ENCODE measurements at regions not wholly inside any gene's neighbourhood (a gene's known extent, or its start where the extent isn't known, plus 50 kb on each side); places are given as distances from the start of the nearest gene placed in this dataset.

DNA sequence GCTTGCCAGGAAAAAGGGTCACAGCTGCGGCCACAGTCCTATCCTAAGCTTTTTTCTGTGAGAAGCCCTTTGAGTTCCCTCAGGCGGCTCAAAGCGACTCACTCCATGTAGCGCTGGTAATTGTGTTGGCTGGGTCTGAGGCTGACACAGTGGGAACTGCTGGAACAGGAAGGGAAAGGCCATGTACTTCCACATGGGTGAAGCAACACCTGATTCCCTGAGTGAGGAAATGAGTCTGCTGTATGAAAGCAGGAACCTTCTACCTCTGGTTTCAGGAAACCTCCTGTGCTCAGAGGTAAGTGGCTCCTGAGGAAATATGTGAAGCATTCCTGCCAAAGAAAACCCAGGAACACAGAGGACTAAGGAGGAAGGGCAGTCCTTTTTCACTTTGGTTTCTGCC is 734.6 kb upstream of the SORCS1 start:
- WGBS, 2 experiments (ENCODE audit: low coverage in 1 of 2, low lambda C conversion rate in 2 of 2, missing lambda C conversion rate in 2 of 2): 88 to 90% methylated on average over 4 of the region's 4 CpGs
- Histone ChIP-seq H3K36me3 (ENCODE audit: low read depth) (no peaks in the 10 kb centered on the region), H3K9me3 (ENCODE audit: low read depth) (no peaks in the 10 kb centered on the region), H3K9me2 (ENCODE audit: insufficient read depth) (no peaks in the 10 kb centered on the region), H3K9ac (no peak overlapping the region), H3K4me2 (ENCODE audit: unreplicated experiment) (no peak overlapping the region), H3F3A (ENCODE audit: insufficient read depth) (no peaks in the 10 kb centered on the region), H3K4me1 (ENCODE audit: insufficient read depth) (no peaks in the 10 kb centered on the region), H4K20me1 (ENCODE audit: insufficient read depth) (no peaks in the 10 kb centered on the region), H3K79me2 (ENCODE audit: insufficient read depth) (no peaks in the 10 kb centered on the region), H3K27me3 (replicated peaks; ENCODE audit: insufficient read depth) (no peaks in the 10 kb centered on the region), H3K27ac (no peak overlapping the region), H2AFZ (no peak overlapping the region), H3K4me3 (no peak overlapping the region)
- no peak for DNase-seq
- TF ChIP-seq EZH2 (IDR thresholded peaks at IDR 0.05; ENCODE audit: insufficient read depth, poor library complexity, severe bottlenecking) (no peak), EZH2phosphoT487 (IDR thresholded peaks at IDR 0.05; ENCODE audit: insufficient read depth, low read depth) (no peak)
- in situ Hi-C loops (cut with MboI): no loop called here

DNA sequence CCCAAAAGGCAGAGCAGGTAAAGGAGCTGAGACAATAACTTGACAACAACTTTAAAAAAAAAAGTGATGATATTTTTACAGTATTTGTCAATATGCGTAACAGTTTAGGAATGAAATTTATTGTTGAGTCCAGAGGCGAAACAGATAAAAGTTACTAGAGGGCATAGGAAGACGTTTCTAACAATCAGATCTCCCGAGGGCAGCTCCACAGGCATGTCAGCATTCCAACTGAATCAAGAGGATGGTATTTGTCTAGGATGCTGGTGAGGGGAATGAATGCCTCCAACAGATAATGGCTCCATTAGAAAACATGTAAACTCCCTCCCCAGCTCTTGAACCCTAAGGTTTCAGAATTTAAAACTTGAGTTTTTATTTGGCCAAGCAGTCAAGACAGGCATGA is 733.9 kb upstream of the SORCS1 start:
- Histone ChIP-seq H3K79me2 (ENCODE audit: insufficient read depth) (no peaks in the 10 kb centered on the region), H3K9ac (no peak overlapping the region), H3K9me2 (ENCODE audit: insufficient read depth) (no peaks in the 10 kb centered on the region), H3K9me3 (ENCODE audit: low read depth) (no peaks in the 10 kb centered on the region), H3K36me3 (ENCODE audit: low read depth) (no peaks in the 10 kb centered on the region), H3K27me3 (replicated peaks; ENCODE audit: insufficient read depth) (no peaks in the 10 kb centered on the region), H3K4me1 (ENCODE audit: insufficient read depth) (no peaks in the 10 kb centered on the region), H3K4me3 (no peak overlapping the region), H3K27ac (no peak overlapping the region), H4K20me1 (ENCODE audit: insufficient read depth) (no peaks in the 10 kb centered on the region), H2AFZ (no peak overlapping the region), H3K4me2 (ENCODE audit: unreplicated experiment) (no peak overlapping the region), H3F3A (ENCODE audit: insufficient read depth) (no peaks in the 10 kb centered on the region)
- DNase-seq: no peak
- WGBS, 2 experiments (ENCODE audit: low coverage in 1 of 2, low lambda C conversion rate in 2 of 2, missing lambda C conversion rate in 2 of 2): 66 to 75% methylated on average over 4 of the region's 4 CpGs
- TF ChIP-seq EZH2 (IDR thresholded peaks at IDR 0.05; ENCODE audit: insufficient read depth, poor library complexity, severe bottlenecking): no peak
- TF ChIP-seq EZH2phosphoT487 (IDR thresholded peaks at IDR 0.05; ENCODE audit: insufficient read depth, low read depth): no peak
- in situ Hi-C loops (cut with MboI): no loop called here

DNA sequence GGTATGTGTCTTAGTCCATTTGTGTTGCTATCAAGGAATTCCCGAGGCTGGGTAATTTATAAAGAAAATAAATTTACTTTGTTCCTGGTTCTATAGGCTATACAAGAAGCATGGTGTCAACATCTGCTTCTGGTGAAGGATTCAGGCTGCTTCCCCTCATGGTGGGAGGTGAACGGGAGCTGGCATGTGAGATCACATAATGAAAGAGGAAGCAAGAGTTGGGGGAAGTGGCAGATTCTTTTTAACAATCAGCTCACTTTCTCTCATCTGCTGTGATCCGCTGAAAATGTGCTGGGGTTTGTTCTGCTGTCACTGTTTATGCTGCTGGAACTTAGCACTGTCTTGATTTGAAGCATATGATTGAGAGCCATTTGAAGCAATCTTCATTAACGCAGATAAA is 730.0 kb upstream of the SORCS1 start:
- Histone ChIP-seq H3K9ac (no peak overlapping the region), H3K9me3 (ENCODE audit: low read depth) (no peaks in the 10 kb centered on the region), H3K27me3 (replicated peaks; ENCODE audit: insufficient read depth) (no peaks in the 10 kb centered on the region), H3K79me2 (ENCODE audit: insufficient read depth) (no peaks in the 10 kb centered on the region), H3K4me2 (ENCODE audit: unreplicated experiment) (no peak overlapping the region), H3F3A (ENCODE audit: insufficient read depth) (no peaks in the 10 kb centered on the region), H3K9me2 (ENCODE audit: insufficient read depth) (no peaks in the 10 kb centered on the region), H3K36me3 (ENCODE audit: low read depth) (no peaks in the 10 kb centered on the region), H4K20me1 (ENCODE audit: insufficient read depth) (no peaks in the 10 kb centered on the region), H3K27ac (no peak overlapping the region), H2AFZ (no peak overlapping the region), H3K4me1 (ENCODE audit: insufficient read depth) (no peaks in the 10 kb centered on the region), H3K4me3 (no peak overlapping the region)
- DNase-seq: no peak
- no peak for TF ChIP-seq EZH2phosphoT487 (IDR thresholded peaks at IDR 0.05; ENCODE audit: insufficient read depth, low read depth)
- TF ChIP-seq EZH2 (IDR thresholded peaks at IDR 0.05; ENCODE audit: insufficient read depth, poor library complexity, severe bottlenecking): no peak
- in situ Hi-C loops (cut with MboI): no loop called here
- WGBS, 2 experiments (ENCODE audit: low coverage in 1 of 2, low lambda C conversion rate in 2 of 2, missing lambda C conversion rate in 2 of 2): 23 to 31% methylated on average over 4 of the region's 4 CpGs

DNA sequence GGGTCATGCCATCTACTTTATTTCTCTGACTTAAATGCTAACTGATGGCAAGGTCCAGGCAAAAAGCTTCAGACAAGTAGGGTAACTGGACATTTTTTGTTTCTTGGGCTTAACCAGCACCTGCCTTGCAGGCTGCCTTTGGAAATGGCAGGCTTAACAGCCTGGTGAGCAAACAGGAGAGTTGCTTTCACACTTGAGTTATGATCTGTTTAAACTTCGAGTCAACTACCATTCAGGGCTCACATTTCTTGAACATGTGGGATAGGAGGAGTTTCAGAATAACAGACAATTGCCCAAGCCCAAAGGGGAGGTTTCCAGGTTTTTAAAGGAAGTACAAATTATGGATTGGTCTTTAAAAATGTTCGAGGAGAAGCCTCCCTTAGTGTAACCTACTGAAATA is 724.6 kb upstream of the SORCS1 start:
- TF ChIP-seq EZH2 (IDR thresholded peaks at IDR 0.05; ENCODE audit: insufficient read depth, poor library complexity, severe bottlenecking) (no peak), EZH2phosphoT487 (IDR thresholded peaks at IDR 0.05; ENCODE audit: insufficient read depth, low read depth) (no peak)
- Histone ChIP-seq H3K9me3 (ENCODE audit: low read depth) (no peaks in the 10 kb centered on the region), H3K27ac (no peak overlapping the region), H3K27me3 (replicated peaks; ENCODE audit: insufficient read depth) (no peaks in the 10 kb centered on the region), H3K9me2 (ENCODE audit: insufficient read depth) (no peaks in the 10 kb centered on the region), H3K4me3 (no peak overlapping the region), H4K20me1 (ENCODE audit: insufficient read depth) (no peaks in the 10 kb centered on the region), H3K9ac (no peak overlapping the region), H2AFZ (no peak overlapping the region), H3K4me1 (ENCODE audit: insufficient read depth) (no peaks in the 10 kb centered on the region), H3K36me3 (ENCODE audit: low read depth) (no peaks in the 10 kb centered on the region), H3F3A (ENCODE audit: insufficient read depth) (no peaks in the 10 kb centered on the region), H3K4me2 (ENCODE audit: unreplicated experiment) (no peak overlapping the region), H3K79me2 (ENCODE audit: insufficient read depth) (no peaks in the 10 kb centered on the region)
- WGBS, 2 experiments (ENCODE audit: low coverage in 1 of 2, low lambda C conversion rate in 2 of 2, missing lambda C conversion rate in 2 of 2): 0 to 3% methylated on average over 2 of the region's 2 CpGs
- no peak for DNase-seq
- in situ Hi-C loops (cut with MboI): no loop called here

DNA sequence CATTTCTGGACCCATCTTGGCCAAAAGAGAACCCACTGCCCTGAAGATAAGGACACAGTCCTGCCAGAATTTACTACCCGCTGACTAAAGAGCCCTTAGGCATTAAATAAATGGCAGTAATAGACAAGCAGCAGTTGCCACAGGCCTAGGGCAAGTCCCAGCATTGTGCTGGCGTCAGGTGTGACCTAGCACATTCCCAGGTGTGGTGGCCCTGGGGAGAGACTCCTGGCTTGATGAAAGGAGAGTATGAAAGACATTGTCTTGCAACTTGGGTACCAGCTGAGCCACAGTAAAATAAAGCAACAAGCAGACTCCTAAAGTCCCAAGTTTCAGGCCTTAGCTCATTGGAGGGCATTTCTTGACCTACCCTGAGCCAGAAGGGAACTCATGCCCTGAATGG is 715.7 kb upstream of the SORCS1 start:
- DNase-seq: no peak
- H3K4me2 ChIP-seq (ENCODE audit: unreplicated experiment): no peak overlapping the region
- H3K36me3 ChIP-seq (ENCODE audit: low read depth): no peaks in the 10 kb centered on the region
- H3K79me2 ChIP-seq (ENCODE audit: insufficient read depth): no peaks in the 10 kb centered on the region
- H3K9me3 ChIP-seq (ENCODE audit: low read depth): no peaks in the 10 kb centered on the region
- H3K27me3 ChIP-seq (replicated peaks; ENCODE audit: insufficient read depth): no peaks in the 10 kb centered on the region
- no peaks in the 10 kb centered on the region; the same call in 1 of the 2 replicates for H3K9me2 ChIP-seq (ENCODE audit: insufficient read depth)
- no peak overlapping the region for H2AFZ ChIP-seq
- H4K20me1 ChIP-seq (ENCODE audit: insufficient read depth): no peaks in the 10 kb centered on the region
- no peak overlapping the region for H3K9ac ChIP-seq
- 42 to 46% methylated on average over 2 of the region's 2 CpGs for WGBS, 2 experiments (ENCODE audit: low coverage in 1 of 2, low lambda C conversion rate in 2 of 2, missing lambda C conversion rate in 2 of 2)
- no peak for TF ChIP-seq EZH2phosphoT487 (IDR thresholded peaks at IDR 0.05; ENCODE audit: insufficient read depth, low read depth)
- no peak for TF ChIP-seq EZH2 (IDR thresholded peaks at IDR 0.05; ENCODE audit: insufficient read depth, poor library complexity, severe bottlenecking)
- no peaks in the 10 kb centered on the region for H3K4me1 ChIP-seq (ENCODE audit: insufficient read depth)
- no peaks in the 10 kb centered on the region for H3F3A ChIP-seq (ENCODE audit: insufficient read depth)
- no peak overlapping the region for H3K4me3 ChIP-seq
- in situ Hi-C loops (cut with MboI): no loop called here
- H3K27ac ChIP-seq: no peak overlapping the region

All from GM23248 (cell line).